GM23338 (cell line): ENCODE measurements at regions not wholly inside any gene's neighbourhood (a gene's known extent, or its start where the extent isn't known, plus 50 kb on each side); places are given as distances from the start of the nearest gene placed in this dataset.

Experiments used
- ATAC-seq: fragments of 200-7000 bp; cut with Tn5 transposase; 3 replicates; pipeline ENCODE4 v1.9.1; 2020
- DNase-seq: peaks from one replicate; pipeline ENCODE4 v3.0.0-alpha.2; 2015; ENCODE audit warnings: low spot score
- H2AFZ ChIP-seq: fragments of 200-600 bp; sonication (generic); 2 replicates; pipeline ENCODE4 v1.8.0; 2016; ENCODE audit warnings: antibody characterized with exemption, mild to moderate bottlenecking, moderate library complexity
- H3F3A ChIP-seq: fragments of 200-600 bp; sonication (generic); replicated peaks from 2 replicates; pipeline ENCODE4 v1.8.0; 2017; ENCODE audit warnings: antibody characterized with exemption, mixed run types, low read depth
- H3K27ac ChIP-seq: fragments of 200-600 bp; sonication (generic); 2 replicates; pipeline ENCODE4 v1.6.1; 2016; ENCODE audit warnings: low read depth
- H3K27me3 ChIP-seq: fragments of 200-600 bp; sonication (generic); 2 replicates; pipeline ENCODE4 v1.8.0; 2016; ENCODE audit warnings: mild to moderate bottlenecking, mixed run types, moderate library complexity; ENCODE audit not compliant: insufficient read depth
- H3K36me3 ChIP-seq: fragments of 200-600 bp; sonication (generic); 2 replicates; pipeline ENCODE4 v1.8.0; 2016; ENCODE audit warnings: mild to moderate bottlenecking; ENCODE audit not compliant: insufficient read depth
- H3K4me1 ChIP-seq: fragments of 200-600 bp; sonication (generic); 2 replicates; pipeline ENCODE4 v1.8.0; 2016; ENCODE audit warnings: mild to moderate bottlenecking, moderate library complexity; ENCODE audit not compliant: insufficient read depth
- H3K4me2 ChIP-seq: fragments of 200-600 bp; sonication (generic); 2 replicates; pipeline ENCODE4 v1.7.1; 2017; ENCODE audit warnings: mixed run types
- H3K4me3 ChIP-seq: fragments of 200-600 bp; sonication (generic); 2 replicates; pipeline ENCODE4 v1.6.1; 2016; ENCODE audit warnings: mixed run types
- H3K79me2 ChIP-seq: fragments of 200-600 bp; sonication (generic); replicated peaks from 2 replicates; pipeline ENCODE4 v1.8.0; 2017; ENCODE audit warnings: mild to moderate bottlenecking; ENCODE audit not compliant: insufficient read depth
- H3K9me2 ChIP-seq: fragments of 200-600 bp; sonication (generic); 2 replicates; pipeline ENCODE4 v1.8.0; 2017; ENCODE audit not compliant: insufficient read depth
- H4K20me1 ChIP-seq: fragments of 200-600 bp; sonication (generic); replicated peaks from 2 replicates; pipeline ENCODE4 v1.8.0; 2017; ENCODE audit warnings: mild to moderate bottlenecking; ENCODE audit not compliant: insufficient read depth
- H3K27ac Mint-ChIP-seq: 2 replicates; pipeline ENCODE4 v1.8.0; 2020; ENCODE audit warnings: inconsistent platforms, mild to moderate bottlenecking, moderate library complexity, mixed read lengths
- H3K27me3 Mint-ChIP-seq: 3 replicates; pipeline ENCODE4 v1.8.0; 2022; ENCODE audit warnings: low read depth, mild to moderate bottlenecking, moderate library complexity, mixed read lengths, inconsistent platforms; ENCODE audit not compliant: insufficient read depth, poor library complexity
- H3K36me3 Mint-ChIP-seq: 3 replicates; pipeline ENCODE4 v1.8.0; 2021; ENCODE audit warnings: low read depth, mild to moderate bottlenecking, inconsistent platforms, moderate library complexity, mixed read lengths
- H3K4me1 Mint-ChIP-seq: 3 replicates; pipeline ENCODE4 v1.8.0; 2020; ENCODE audit warnings: mild to moderate bottlenecking, inconsistent platforms, mixed read lengths
- H3K4me3 Mint-ChIP-seq: 3 replicates; pipeline ENCODE4 v1.8.0; 2021; ENCODE audit warnings: moderate library complexity, mild to moderate bottlenecking, inconsistent platforms, mixed read lengths
- H3K9me3 Mint-ChIP-seq: 3 replicates; pipeline ENCODE4 v1.8.0; 2020; ENCODE audit warnings: moderate library complexity, mild to moderate bottlenecking, inconsistent platforms, mixed read lengths
- EZH2 ChIP-seq: fragments of 200-600 bp; sonication (generic); IDR thresholded peaks from one replicate; pipeline ENCODE4 v1.8.0; 2017; ENCODE audit warnings: antibody characterized with exemption, mild to moderate bottlenecking, low read depth; ENCODE audit not compliant: unreplicated experiment
- POLR2AphosphoS5 ChIP-seq: IDR thresholded peaks from 2 replicates; pipeline ENCODE4 v1.6.1; 2016; ENCODE audit warnings: antibody characterized with exemption, low read depth
- TF ChIP-seq, protein P1 (sequence below), 2 experiments: fragments of 200-600 bp in 1 of 2; sonication (generic) in 1 of 2; conservative IDR thresholded peaks; 2 replicates each; pipeline versions ENCODE4 v1.5.1 to v1.6.1; 2016 to 2017; ENCODE audit warnings: antibody characterized with exemption in 2 of 2, low read depth in 2 of 2, mild to moderate bottlenecking in 2 of 2, moderate library complexity in 1 of 2
- TF ChIP-seq, protein P2 (sequence below): fragments of 250-450 bp; sonication (Bioruptor Pico); IDR thresholded peaks from 2 replicates; pipeline ENCODE4 v1.5.0; 2020; ENCODE audit warnings: mild to moderate bottlenecking, moderate library complexity
- TF ChIP-seq, protein P3 (sequence below): IDR thresholded peaks from one replicate; pipeline ENCODE4 v1.6.1; 2018; ENCODE audit warnings: antibody characterized with exemption; ENCODE audit not compliant: unreplicated experiment

DNA sequence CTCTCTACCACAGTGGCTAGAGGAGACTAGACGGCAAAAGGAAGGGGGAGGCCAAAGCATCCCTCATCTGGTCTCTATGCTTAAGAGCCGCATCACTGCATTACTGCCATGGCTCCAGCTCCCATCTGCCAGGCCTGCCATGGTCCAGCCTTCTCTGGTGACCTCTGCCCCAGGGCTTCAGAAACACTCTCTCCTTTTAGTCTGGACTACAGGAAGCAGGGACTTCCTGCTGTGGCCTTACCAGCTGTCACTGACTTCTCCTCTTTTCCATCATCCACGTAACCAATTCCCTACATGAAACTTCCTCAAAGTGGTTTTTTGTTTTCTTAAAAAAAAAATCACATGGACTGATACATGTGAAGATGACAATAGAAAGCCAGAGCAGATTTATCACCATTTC is 323.1 kb upstream of the NFIA start:
- no peak overlapping the region for H3K4me2 ChIP-seq
- H3K4me1 Mint-ChIP-seq = no peaks in the 10 kb centered on the region

More for the DNA sequence above, 323.1 kb upstream of the NFIA start:
- H3K27ac Mint-ChIP-seq = no peak overlapping the region
- no peaks in the 10 kb centered on the region for H4K20me1 ChIP-seq
- H3K27me3 Mint-ChIP-seq = no peaks in the 10 kb centered on the region
- TF ChIP-seq, protein P1, sequence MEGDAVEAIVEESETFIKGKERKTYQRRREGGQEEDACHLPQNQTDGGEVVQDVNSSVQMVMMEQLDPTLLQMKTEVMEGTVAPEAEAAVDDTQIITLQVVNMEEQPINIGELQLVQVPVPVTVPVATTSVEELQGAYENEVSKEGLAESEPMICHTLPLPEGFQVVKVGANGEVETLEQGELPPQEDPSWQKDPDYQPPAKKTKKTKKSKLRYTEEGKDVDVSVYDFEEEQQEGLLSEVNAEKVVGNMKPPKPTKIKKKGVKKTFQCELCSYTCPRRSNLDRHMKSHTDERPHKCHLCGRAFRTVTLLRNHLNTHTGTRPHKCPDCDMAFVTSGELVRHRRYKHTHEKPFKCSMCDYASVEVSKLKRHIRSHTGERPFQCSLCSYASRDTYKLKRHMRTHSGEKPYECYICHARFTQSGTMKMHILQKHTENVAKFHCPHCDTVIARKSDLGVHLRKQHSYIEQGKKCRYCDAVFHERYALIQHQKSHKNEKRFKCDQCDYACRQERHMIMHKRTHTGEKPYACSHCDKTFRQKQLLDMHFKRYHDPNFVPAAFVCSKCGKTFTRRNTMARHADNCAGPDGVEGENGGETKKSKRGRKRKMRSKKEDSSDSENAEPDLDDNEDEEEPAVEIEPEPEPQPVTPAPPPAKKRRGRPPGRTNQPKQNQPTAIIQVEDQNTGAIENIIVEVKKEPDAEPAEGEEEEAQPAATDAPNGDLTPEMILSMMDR (conservative IDR thresholded peaks at IDR 0.05; ENCODE audit: low read depth in 2 of 2) = no peak
- TF ChIP-seq, protein P2, sequence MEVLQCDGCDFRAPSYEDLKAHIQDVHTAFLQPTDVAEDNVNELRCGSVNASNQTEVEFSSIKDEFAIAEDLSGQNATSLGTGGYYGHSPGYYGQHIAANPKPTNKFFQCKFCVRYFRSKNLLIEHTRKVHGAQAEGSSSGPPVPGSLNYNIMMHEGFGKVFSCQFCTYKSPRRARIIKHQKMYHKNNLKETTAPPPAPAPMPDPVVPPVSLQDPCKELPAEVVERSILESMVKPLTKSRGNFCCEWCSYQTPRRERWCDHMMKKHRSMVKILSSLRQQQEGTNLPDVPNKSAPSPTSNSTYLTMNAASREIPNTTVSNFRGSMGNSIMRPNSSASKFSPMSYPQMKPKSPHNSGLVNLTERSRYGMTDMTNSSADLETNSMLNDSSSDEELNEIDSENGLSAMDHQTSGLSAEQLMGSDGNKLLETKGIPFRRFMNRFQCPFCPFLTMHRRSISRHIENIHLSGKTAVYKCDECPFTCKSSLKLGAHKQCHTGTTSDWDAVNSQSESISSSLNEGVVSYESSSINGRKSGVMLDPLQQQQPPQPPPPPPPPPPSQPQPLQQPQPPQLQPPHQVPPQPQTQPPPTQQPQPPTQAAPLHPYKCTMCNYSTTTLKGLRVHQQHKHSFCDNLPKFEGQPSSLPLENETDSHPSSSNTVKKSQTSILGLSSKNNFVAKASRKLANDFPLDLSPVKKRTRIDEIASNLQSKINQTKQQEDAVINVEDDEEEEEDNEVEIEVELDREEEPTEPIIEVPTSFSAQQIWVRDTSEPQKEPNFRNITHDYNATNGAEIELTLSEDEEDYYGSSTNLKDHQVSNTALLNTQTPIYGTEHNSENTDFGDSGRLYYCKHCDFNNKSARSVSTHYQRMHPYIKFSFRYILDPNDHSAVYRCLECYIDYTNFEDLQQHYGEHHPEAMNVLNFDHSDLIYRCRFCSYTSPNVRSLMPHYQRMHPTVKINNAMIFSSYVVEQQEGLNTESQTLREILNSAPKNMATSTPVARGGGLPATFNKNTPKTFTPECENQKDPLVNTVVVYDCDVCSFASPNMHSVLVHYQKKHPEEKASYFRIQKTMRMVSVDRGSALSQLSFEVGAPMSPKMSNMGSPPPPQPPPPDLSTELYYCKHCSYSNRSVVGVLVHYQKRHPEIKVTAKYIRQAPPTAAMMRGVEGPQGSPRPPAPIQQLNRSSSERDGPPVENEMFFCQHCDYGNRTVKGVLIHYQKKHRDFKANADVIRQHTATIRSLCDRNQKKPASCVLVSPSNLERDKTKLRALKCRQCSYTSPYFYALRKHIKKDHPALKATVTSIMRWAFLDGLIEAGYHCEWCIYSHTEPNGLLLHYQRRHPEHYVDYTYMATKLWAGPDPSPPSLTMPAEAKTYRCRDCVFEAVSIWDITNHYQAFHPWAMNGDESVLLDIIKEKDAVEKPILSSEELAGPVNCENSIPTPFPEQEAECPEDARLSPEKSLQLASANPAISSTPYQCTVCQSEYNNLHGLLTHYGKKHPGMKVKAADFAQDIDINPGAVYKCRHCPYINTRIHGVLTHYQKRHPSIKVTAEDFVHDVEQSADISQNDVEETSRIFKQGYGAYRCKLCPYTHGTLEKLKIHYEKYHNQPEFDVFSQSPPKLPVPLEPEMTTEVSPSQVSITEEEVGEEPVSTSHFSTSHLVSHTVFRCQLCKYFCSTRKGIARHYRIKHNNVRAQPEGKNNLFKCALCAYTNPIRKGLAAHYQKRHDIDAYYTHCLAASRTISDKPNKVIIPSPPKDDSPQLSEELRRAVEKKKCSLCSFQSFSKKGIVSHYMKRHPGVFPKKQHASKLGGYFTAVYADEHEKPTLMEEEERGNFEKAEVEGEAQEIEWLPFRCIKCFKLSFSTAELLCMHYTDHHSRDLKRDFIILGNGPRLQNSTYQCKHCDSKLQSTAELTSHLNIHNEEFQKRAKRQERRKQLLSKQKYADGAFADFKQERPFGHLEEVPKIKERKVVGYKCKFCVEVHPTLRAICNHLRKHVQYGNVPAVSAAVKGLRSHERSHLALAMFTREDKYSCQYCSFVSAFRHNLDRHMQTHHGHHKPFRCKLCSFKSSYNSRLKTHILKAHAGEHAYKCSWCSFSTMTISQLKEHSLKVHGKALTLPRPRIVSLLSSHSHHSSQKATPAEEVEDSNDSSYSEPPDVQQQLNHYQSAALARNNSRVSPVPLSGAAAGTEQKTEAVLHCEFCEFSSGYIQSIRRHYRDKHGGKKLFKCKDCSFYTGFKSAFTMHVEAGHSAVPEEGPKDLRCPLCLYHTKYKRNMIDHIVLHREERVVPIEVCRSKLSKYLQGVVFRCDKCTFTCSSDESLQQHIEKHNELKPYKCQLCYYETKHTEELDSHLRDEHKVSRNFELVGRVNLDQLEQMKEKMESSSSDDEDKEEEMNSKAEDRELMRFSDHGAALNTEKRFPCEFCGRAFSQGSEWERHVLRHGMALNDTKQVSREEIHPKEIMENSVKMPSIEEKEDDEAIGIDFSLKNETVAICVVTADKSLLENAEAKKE = no peak
- TF ChIP-seq, protein P3, sequence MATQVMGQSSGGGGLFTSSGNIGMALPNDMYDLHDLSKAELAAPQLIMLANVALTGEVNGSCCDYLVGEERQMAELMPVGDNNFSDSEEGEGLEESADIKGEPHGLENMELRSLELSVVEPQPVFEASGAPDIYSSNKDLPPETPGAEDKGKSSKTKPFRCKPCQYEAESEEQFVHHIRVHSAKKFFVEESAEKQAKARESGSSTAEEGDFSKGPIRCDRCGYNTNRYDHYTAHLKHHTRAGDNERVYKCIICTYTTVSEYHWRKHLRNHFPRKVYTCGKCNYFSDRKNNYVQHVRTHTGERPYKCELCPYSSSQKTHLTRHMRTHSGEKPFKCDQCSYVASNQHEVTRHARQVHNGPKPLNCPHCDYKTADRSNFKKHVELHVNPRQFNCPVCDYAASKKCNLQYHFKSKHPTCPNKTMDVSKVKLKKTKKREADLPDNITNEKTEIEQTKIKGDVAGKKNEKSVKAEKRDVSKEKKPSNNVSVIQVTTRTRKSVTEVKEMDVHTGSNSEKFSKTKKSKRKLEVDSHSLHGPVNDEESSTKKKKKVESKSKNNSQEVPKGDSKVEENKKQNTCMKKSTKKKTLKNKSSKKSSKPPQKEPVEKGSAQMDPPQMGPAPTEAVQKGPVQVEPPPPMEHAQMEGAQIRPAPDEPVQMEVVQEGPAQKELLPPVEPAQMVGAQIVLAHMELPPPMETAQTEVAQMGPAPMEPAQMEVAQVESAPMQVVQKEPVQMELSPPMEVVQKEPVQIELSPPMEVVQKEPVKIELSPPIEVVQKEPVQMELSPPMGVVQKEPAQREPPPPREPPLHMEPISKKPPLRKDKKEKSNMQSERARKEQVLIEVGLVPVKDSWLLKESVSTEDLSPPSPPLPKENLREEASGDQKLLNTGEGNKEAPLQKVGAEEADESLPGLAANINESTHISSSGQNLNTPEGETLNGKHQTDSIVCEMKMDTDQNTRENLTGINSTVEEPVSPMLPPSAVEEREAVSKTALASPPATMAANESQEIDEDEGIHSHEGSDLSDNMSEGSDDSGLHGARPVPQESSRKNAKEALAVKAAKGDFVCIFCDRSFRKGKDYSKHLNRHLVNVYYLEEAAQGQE = no peak
- TF ChIP-seq POLR2AphosphoS5 (no peak), EZH2 (no peak)
- no peaks in the 10 kb centered on the region for H3K9me2 ChIP-seq
- no peaks in the 10 kb centered on the region for H3F3A ChIP-seq
- no peaks in the 10 kb centered on the region for H3K4me1 ChIP-seq
- no peak overlapping the region for H3K4me3 ChIP-seq
- H3K36me3 ChIP-seq = no peaks in the 10 kb centered on the region
- no peak for DNase-seq
- no peaks in the 10 kb centered on the region for H3K27me3 ChIP-seq
- ATAC-seq = no peak
- no peaks in the 10 kb centered on the region for H3K9me3 Mint-ChIP-seq
- no peaks in the 10 kb centered on the region for H3K79me2 ChIP-seq
- no peaks in the 10 kb centered on the region for H3K36me3 Mint-ChIP-seq
- H3K4me3 Mint-ChIP-seq = no peak overlapping the region
- no peak overlapping the region for H2AFZ ChIP-seq
- H3K27ac ChIP-seq = no peak overlapping the region
